CD4-positive, alpha-beta T cell (primary cell): ENCODE measurements at regions not wholly inside any gene's neighbourhood (a gene's known extent, or its start where the extent isn't known, plus 50 kb on each side); places are given as distances from the start of the nearest gene placed in this dataset.

ENCODE experiments used
- ATAC-seq: fragments of 200-7000 bp; cut with Tn5 transposase; one replicate; pipeline ENCODE4 v1.10.0; 2022; ENCODE audit warnings: mild to moderate bottlenecking; ENCODE audit not compliant: poor library complexity
- CTCF ChIA-PET: fragments of 350-600 bp; sonication (Branson Sonifier 250); formaldehyde crosslinking; loops from one replicate; lab custom pipeline; 2021; ENCODE audit warnings: antibody characterized with exemption, inconsistent platforms; lab: Charles Lee
- POLR2A ChIA-PET: fragments of 350-600 bp; sonication (Branson Sonifier 250); formaldehyde crosslinking; loops from one replicate; lab custom pipeline; 2021; ENCODE audit warnings: antibody characterized with exemption, inconsistent platforms; lab: Charles Lee
- DNase-seq, 14 experiments: peaks; one replicate each; pipeline ENCODE4 v3.0.0-alpha.2; 2013 to 2020; ENCODE audit warnings: mixed read lengths in 2 of 14
- H3K27ac ChIP-seq, 2 donors: one replicate each; pipeline versions ENCODE4 v1.5.1 to v1.7.0; 2013; ENCODE audit warnings: low read length in 2 of 2, low read depth in 1 of 2, mild to moderate bottlenecking in 1 of 2
- H3K27me3 ChIP-seq, 2 experiments: 1 replicate in 1 of 2; 2 replicates in 1 of 2; pipeline versions ENCODE4 v1.6.1 to v1.7.0; 2013; ENCODE audit warnings: low read length in 2 of 2, control low read depth in 1 of 2, mild to moderate bottlenecking in 1 of 2, moderate library complexity in 1 of 2; ENCODE audit not compliant: insufficient read depth in 2 of 2, control insufficient read depth in 1 of 2
- H3K36me3 ChIP-seq: one replicate; pipeline ENCODE4 v1.6.1; 2013; ENCODE audit warnings: low read length, control low read depth; ENCODE audit not compliant: insufficient read depth
- H3K4me1 ChIP-seq: one replicate; pipeline ENCODE4 v1.6.1; 2013; ENCODE audit warnings: low read length, control low read depth; ENCODE audit not compliant: insufficient read depth
- H3K4me3 ChIP-seq: one replicate; pipeline ENCODE4 v1.5.1; 2013; ENCODE audit warnings: mild to moderate bottlenecking, low read length, moderate library complexity
- H3K9me3 ChIP-seq, 2 experiments: 1 replicate in 1 of 2; 2 replicates in 1 of 2; pipeline versions ENCODE4 v1.6.1 to v1.7.0; 2013; ENCODE audit warnings: low read length in 2 of 2, mild to moderate bottlenecking in 2 of 2, control low read depth in 1 of 2, moderate library complexity in 1 of 2; ENCODE audit not compliant: control insufficient read depth in 1 of 2, insufficient read depth in 1 of 2
- H3K27ac Mint-ChIP-seq: one replicate; pipeline ENCODE4 v1.8.0; 2020; ENCODE audit warnings: mixed read lengths
- H3K27me3 Mint-ChIP-seq: one replicate; pipeline ENCODE4 v1.8.0; 2021; ENCODE audit warnings: mixed read lengths
- H3K36me3 Mint-ChIP-seq: one replicate; pipeline ENCODE4 v1.8.0; 2021; ENCODE audit warnings: low read depth, mixed read lengths
- H3K4me1 Mint-ChIP-seq: one replicate; pipeline ENCODE4 v1.8.0; 2021; ENCODE audit warnings: low read depth, mixed read lengths
- H3K4me3 Mint-ChIP-seq: one replicate; pipeline ENCODE4 v1.8.0; 2020; ENCODE audit warnings: mild to moderate bottlenecking, mixed read lengths
- H3K9me3 Mint-ChIP-seq: one replicate; pipeline ENCODE4 v1.8.0; 2020; ENCODE audit warnings: mixed read lengths
- CTCF ChIP-seq: fragments of 200-600 bp; IDR thresholded peaks from one replicate; pipeline ENCODE4 v1.8.0; 2022; ENCODE audit warnings: antibody characterized with exemption, mild to moderate bottlenecking
- intact Hi-C, 2 experiments: fragments of 100-400 bp; cut with DNase I in 1 of 2; cut with micrococcal nuclease in 1 of 2; formaldehyde crosslinking; loops; one replicate each; pipeline versions ENCODE4 v1.15.1 to v1.9.0; 2023 to 2025; cut with DNase I, micrococcal nuclease

GRCh38 chr5:166881802-166882201, 1409.6 kb upstream of the WWC1 start:
- no peak overlapping the region for H3K4me3 ChIP-seq
- no peak for ATAC-seq
- H3K27me3 ChIP-seq, result no peaks in the 10 kb centered on the region
- H3K9me3 ChIP-seq, result peaks cover 0 to 19% of the 10 kb centered on the region in 2 experiments
- no peaks in the 10 kb centered on the region for H3K4me1 ChIP-seq
- TF ChIP-seq CTCF, result no peak
- no peak overlapping the region for H3K27ac Mint-ChIP-seq
- peaks cover 9% of the 10 kb centered on the region for H3K9me3 Mint-ChIP-seq
- H3K4me3 Mint-ChIP-seq, result no peak overlapping the region
- H3K36me3 Mint-ChIP-seq, result no peaks in the 10 kb centered on the region
- H3K4me1 Mint-ChIP-seq, result no peaks in the 10 kb centered on the region
- CTCF ChIA-PET, result no interaction called here
- H3K36me3 ChIP-seq, result no peaks in the 10 kb centered on the region
- H3K27ac ChIP-seq, result no peak overlapping the region
- DNase-seq, result no peak
- POLR2A ChIA-PET, result no interaction called here
- no peaks in the 10 kb centered on the region for H3K27me3 Mint-ChIP-seq
- intact Hi-C loops, result no loop called here

GRCh38 chr5:166883016-166883415, 1408.4 kb upstream of the WWC1 start:
- ATAC-seq, result no peak
- intact Hi-C loops, result no loop called here
- Mint-ChIP-seq H3K27me3 (no peaks in the 10 kb centered on the region), H3K27ac (no peak overlapping the region), H3K9me3 (peaks cover 9% of the 10 kb centered on the region), H3K4me1 (no peaks in the 10 kb centered on the region), H3K36me3 (no peaks in the 10 kb centered on the region), H3K4me3 (no peak overlapping the region)
- H3K36me3 ChIP-seq, result no peaks in the 10 kb centered on the region
- peaks cover 0 to 15% of the 10 kb centered on the region in 2 experiments for H3K9me3 ChIP-seq
- ChIA-PET POLR2A (no interaction called here), CTCF (no interaction called here)
- no peak overlapping the region for H3K27ac ChIP-seq
- TF ChIP-seq CTCF, result no peak
- H3K4me3 ChIP-seq, result no peak overlapping the region
- no peak for DNase-seq
- H3K27me3 ChIP-seq, result no peaks in the 10 kb centered on the region
- H3K4me1 ChIP-seq, result no peaks in the 10 kb centered on the region

- Histone ChIP-seq H3K27me3 (no peaks in the 10 kb centered on the region), H3K9me3 (peaks cover 4 to 11% of the 10 kb centered on the region in 2 experiments), H3K36me3 (no peaks in the 10 kb centered on the region), H3K4me3 (no peak overlapping the region), H3K4me1 (no peaks in the 10 kb centered on the region), H3K27ac (no peak overlapping the region)
- H3K9me3 Mint-ChIP-seq, result peaks cover 17% of the 10 kb centered on the region
- no peaks in the 10 kb centered on the region for H3K27me3 Mint-ChIP-seq
- intact Hi-C loops, result no loop called here
- no peak overlapping the region for H3K27ac Mint-ChIP-seq
- no peak for DNase-seq
- ChIA-PET CTCF (no interaction called here), POLR2A (no interaction called here)
- no peaks in the 10 kb centered on the region for H3K36me3 Mint-ChIP-seq
- no peak for ATAC-seq
- no peak overlapping the region for H3K4me3 Mint-ChIP-seq
- no peak for TF ChIP-seq CTCF
- H3K4me1 Mint-ChIP-seq, result no peaks in the 10 kb centered on the region
These were observed 1393.3 kb upstream of the WWC1 start for GRCh38 chr5:166898166-166898565.
